ENCODE measurements at regions not wholly inside any gene's neighbourhood (a gene's known extent, or its start where the extent isn't known, plus 50 kb on each side); places are given as distances from the start of the nearest gene placed in this dataset.

DNA sequence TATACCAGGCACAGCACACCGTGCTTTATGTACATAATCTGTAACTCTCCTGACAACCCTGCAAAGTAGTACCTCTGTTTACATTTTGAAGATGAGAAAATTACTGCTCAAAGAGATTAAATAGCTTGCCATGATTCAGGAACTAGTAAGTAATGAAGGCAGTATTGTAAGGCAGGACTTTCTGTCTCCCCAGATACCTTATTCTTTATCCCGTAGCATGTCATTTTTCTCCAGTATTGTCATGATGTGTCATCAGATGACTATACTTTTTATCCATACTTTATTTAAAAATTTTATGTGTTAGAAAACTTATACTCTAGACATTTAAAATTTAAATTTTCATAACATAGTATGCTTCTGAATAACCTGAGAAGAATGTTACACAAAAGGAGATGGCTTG, 188.3 kb upstream of the NUDT6 start:
- TF ChIP-seq, protein P1, sequence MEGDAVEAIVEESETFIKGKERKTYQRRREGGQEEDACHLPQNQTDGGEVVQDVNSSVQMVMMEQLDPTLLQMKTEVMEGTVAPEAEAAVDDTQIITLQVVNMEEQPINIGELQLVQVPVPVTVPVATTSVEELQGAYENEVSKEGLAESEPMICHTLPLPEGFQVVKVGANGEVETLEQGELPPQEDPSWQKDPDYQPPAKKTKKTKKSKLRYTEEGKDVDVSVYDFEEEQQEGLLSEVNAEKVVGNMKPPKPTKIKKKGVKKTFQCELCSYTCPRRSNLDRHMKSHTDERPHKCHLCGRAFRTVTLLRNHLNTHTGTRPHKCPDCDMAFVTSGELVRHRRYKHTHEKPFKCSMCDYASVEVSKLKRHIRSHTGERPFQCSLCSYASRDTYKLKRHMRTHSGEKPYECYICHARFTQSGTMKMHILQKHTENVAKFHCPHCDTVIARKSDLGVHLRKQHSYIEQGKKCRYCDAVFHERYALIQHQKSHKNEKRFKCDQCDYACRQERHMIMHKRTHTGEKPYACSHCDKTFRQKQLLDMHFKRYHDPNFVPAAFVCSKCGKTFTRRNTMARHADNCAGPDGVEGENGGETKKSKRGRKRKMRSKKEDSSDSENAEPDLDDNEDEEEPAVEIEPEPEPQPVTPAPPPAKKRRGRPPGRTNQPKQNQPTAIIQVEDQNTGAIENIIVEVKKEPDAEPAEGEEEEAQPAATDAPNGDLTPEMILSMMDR (conservative IDR thresholded peaks at IDR 0.05; ENCODE audit: low read length): no peak
- no peak for TF ChIP-seq EZH2phosphoT487 (IDR thresholded peaks at IDR 0.05; ENCODE audit: borderline replicate concordance, low read depth, low read length)

Measured in OCI-LY7 (cell line).